Esophagus squamous epithelium (tissue), 5 donors: ENCODE measurements at regions not wholly inside any gene's neighbourhood (a gene's known extent, or its start where the extent isn't known, plus 50 kb on each side); places are given as distances from the start of the nearest gene placed in this dataset.
"Not testable (repeated sequence)": the region's sequence is repeated elsewhere in the genome, so short reads cannot be mapped to it uniquely, and the experiment has no call there.

Experiments used
- DNase-seq: peaks from one replicate; lab custom pipeline; 2025; lab: John Stamatoyannopoulos, UW
- H3K27ac ChIP-seq, 4 donors: fragments of 200-600 bp; sonication (generic); one replicate each; pipeline ENCODE4 v1.5.1; 2016 to 2019; ENCODE audit warnings: mild to moderate bottlenecking in 1 of 4
- H3K27me3 ChIP-seq, 4 donors: fragments of 200-600 bp; sonication (generic); 1 replicate in 3 of 4; 2 replicates in 1 of 4; pipeline versions ENCODE4 v1.5.1 to v1.6.0; 2017 to 2021; ENCODE audit warnings: antibody characterized with exemption in 1 of 4
- H3K36me3 ChIP-seq, 3 donors: fragments of 200-600 bp; sonication (generic); one replicate each; pipeline ENCODE4 v1.5.1; 2016 to 2019
- H3K4me1 ChIP-seq, 3 donors: fragments of 200-600 bp; sonication (generic); one replicate each; pipeline ENCODE4 v1.5.1; 2017 to 2019
- H3K4me3 ChIP-seq, 4 donors: fragments of 200-600 bp; sonication (generic); 1 replicate in 3 of 4; 2 replicates in 1 of 4; pipeline ENCODE4 v1.5.1; 2016 to 2019; ENCODE audit warnings: mild to moderate bottlenecking in 2 of 4, moderate library complexity in 1 of 4
- H3K9me3 ChIP-seq, 3 donors: fragments of 200-600 bp; sonication (generic); one replicate each; pipeline ENCODE4 v1.5.1; 2016 to 2019
- CTCF ChIP-seq, 6 experiments: fragments of 450-650 bp in 4 of 6; fragments of 200-600 bp in 2 of 6; sonication (generic) in 2 of 6; IDR thresholded peaks; one replicate each; pipeline ENCODE4 v1.5.1; 2016 to 2019; ENCODE audit warnings: antibody characterized with exemption in 6 of 6, mild to moderate bottlenecking in 4 of 6, moderate library complexity in 4 of 6
- POLR2A ChIP-seq, 4 donors: fragments of 450-650 bp; IDR thresholded peaks; one replicate each; pipeline ENCODE4 v1.6.1; 2017; ENCODE audit warnings: antibody characterized with exemption in 4 of 4, mild to moderate bottlenecking in 4 of 4, moderate library complexity in 3 of 4
- WGBS, 2 donors: methylation state at CpG; one replicate each; pipeline ENCODE4 v1.1.5; 2018; 5-methylcytosine and 5-hydroxymethylcytosine counted together
- intact Hi-C: fragments of 100-400 bp; cut with DNase I; formaldehyde crosslinking; loops from one replicate; pipeline ENCODE4 v1.15.0; 2022
- donor health status: DM: yes; HTN: yes; CAD: no.

GRCh38 chr3:187507905-187508304, 139.7 kb downstream of the RTP4 start:
- Histone ChIP-seq H3K4me1 (no peaks in the 10 kb centered on the region), H3K9me3 (peaks cover 0 to 8% (median 8%) of the 10 kb centered on the region in 3 donors), H3K36me3 (no peaks in the 10 kb centered on the region), H3K27me3 (peaks cover 0 to 16% (median 0%) of the 10 kb centered on the region in 4 donors), H3K4me3 (no peak overlapping the region), H3K27ac (no peak overlapping the region)
- WGBS, 2 donors, result 31 to 41% methylated on average over 5 of the region's 5 CpGs
- no peak for DNase-seq
- no peak for TF ChIP-seq POLR2A (IDR thresholded peaks at IDR 0.05)
- no peak for TF ChIP-seq CTCF (IDR thresholded peaks at IDR 0.05)
- intact Hi-C loops, result no loop called here

DNA sequence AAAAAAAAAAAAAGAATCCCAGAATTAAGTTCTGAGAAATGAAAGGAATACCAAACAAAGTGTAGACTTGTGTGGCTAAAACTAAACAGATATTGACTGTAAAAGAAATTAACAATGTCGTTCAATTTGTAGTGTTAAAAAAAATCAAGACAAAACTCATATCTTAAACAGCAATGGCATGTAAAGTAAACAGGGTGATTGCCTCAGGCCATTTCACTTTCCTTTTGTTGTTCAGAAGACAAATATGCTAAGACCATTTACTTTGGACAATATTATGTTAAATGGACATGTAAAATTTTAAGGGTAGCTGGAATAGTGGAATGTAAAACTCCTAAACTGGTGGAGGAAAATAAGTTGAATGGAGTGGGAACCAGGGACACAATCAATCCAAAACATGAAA, 139.1 kb downstream of the RTP4 start:
- DNase-seq, result no peak
- no peaks in the 10 kb centered on the region for H3K4me1 ChIP-seq
- H3K27ac ChIP-seq, result no peak overlapping the region
- no peak overlapping the region for H3K4me3 ChIP-seq
- H3K36me3 ChIP-seq, result no peaks in the 10 kb centered on the region
- intact Hi-C loops, result no loop called here
- peaks cover 0 to 3% (median 1%) of the 10 kb centered on the region in 3 donors for H3K9me3 ChIP-seq
- WGBS, 2 donors, result 14 to 22% methylated on average over 1 of the region's 1 CpG
- H3K27me3 ChIP-seq, result peaks cover 0 to 12% (median 0%) of the 10 kb centered on the region in 4 donors
- TF ChIP-seq POLR2A (IDR thresholded peaks at IDR 0.05) (no peak), CTCF (IDR thresholded peaks at IDR 0.05) (no peak)

GRCh38 chr3:187504435-187504834, 136.2 kb downstream of the RTP4 start:
- intact Hi-C loops, result no loop called here
- H3K4me3 ChIP-seq, result no peak overlapping the region
- H3K27me3 ChIP-seq, result peaks cover 0 to 5% (median 0%) of the 10 kb centered on the region in 4 donors
- no peaks in the 10 kb centered on the region for H3K36me3 ChIP-seq
- H3K9me3 ChIP-seq, result no peaks in the 10 kb centered on the region
- no peak for DNase-seq
- H3K27ac ChIP-seq, result no peak overlapping the region
- TF ChIP-seq POLR2A (IDR thresholded peaks at IDR 0.05), result no peak
- no peak for TF ChIP-seq CTCF (IDR thresholded peaks at IDR 0.05)
- 70 to 92% methylated on average over 3 of the region's 3 CpGs for WGBS, 2 donors
- H3K4me1 ChIP-seq, result no peaks in the 10 kb centered on the region

GRCh38 chr3:187498211-187498724, 130.1 kb downstream of the RTP4 start:
- DNase-seq, result no peak
- no peaks in the 10 kb centered on the region for H3K36me3 ChIP-seq
- no peak overlapping the region for H3K4me3 ChIP-seq
- intact Hi-C loops, result no loop called here
- no peaks in the 10 kb centered on the region for H3K4me1 ChIP-seq
- 66 to 84% methylated on average over 3 of the region's 3 CpGs for WGBS, 2 donors
- TF ChIP-seq POLR2A (IDR thresholded peaks at IDR 0.05), result no peak
- no peak for TF ChIP-seq CTCF (IDR thresholded peaks at IDR 0.05)
- peaks cover 0 to 22% (median 0%) of the 10 kb centered on the region in 4 donors for H3K27me3 ChIP-seq
- no peaks in the 10 kb centered on the region for H3K9me3 ChIP-seq
- H3K27ac ChIP-seq, result no peak overlapping the region

DNA sequence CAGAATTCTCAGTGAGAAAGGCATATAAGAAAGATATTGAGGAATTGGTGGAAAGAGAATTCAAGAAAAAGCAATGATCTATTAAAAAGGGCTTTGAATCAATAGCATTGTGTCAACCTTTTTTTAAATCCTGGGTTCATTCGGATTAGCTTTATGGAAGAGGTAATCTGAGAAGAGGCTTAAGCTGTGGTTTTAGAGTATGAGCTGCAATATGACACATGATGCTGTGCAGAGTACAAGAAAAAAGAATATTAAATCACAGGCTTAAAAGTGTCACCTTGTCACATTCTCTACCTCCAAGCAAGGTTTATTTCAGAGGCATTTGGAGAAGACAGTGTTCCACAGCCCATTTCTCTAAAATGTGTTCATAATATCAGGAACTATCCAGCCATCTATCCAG, 128.9 kb downstream of the RTP4 start:
- Histone ChIP-seq H3K27ac (no peak overlapping the region), H3K9me3 (no peaks in the 10 kb centered on the region), H3K36me3 (no peaks in the 10 kb centered on the region), H3K4me3 (no peak overlapping the region), H3K4me1 (no peaks in the 10 kb centered on the region), H3K27me3 (peaks cover 0 to 25% (median 0%) of the 10 kb centered on the region in 4 donors)
- WGBS, 2 donors, result 68 to 72% methylated on average over 1 of the region's 1 CpG
- no peak for DNase-seq
- intact Hi-C loops, result no loop called here
- no peak for TF ChIP-seq POLR2A (IDR thresholded peaks at IDR 0.05)

DNA sequence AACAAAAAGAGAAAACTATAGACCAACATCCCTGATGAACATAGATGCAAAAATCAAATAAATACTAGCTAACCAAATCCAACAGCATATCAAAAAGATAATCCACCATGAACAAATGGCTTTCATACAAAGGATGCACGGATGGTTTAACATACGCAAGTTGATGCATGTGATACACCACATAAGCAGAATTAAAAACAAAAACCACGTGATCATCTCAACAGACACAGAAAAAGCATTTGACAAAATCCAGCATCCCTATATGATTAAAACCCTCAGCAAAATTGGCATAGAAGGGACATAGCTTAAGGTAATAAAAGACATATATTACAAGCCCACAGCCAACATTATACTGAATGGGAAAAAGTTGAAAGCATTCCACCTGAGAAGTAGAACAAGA, 125.9 kb downstream of the RTP4 start:
- DNase-seq, H3K4me1 ChIP-seq, intact Hi-C loops, H3K9me3 ChIP-seq, H3K27ac ChIP-seq, H3K4me3 ChIP-seq, H3K36me3 ChIP-seq: not testable (repeated sequence)
- 49 to 72% methylated on average over 3 of the region's 3 CpGs for WGBS, 2 donors
- peaks cover 0 to 33% (median 0%) of the 10 kb centered on the region in 4 donors for H3K27me3 ChIP-seq
